Fibroblast of villous mesenchyme (primary cell): ENCODE measurements at regions not wholly inside any gene's neighbourhood (a gene's known extent, or its start where the extent isn't known, plus 50 kb on each side); places are given as distances from the start of the nearest gene placed in this dataset.

Source experiments
- DNase-seq: peaks from one replicate; pipeline ENCODE4 v3.0.0-alpha.2; 2010; ENCODE audit warnings: low read depth
- H3K4me3 ChIP-seq: 2 replicates; pipeline ENCODE4 v1.5.1; 2011; ENCODE audit warnings: low read depth, mild to moderate bottlenecking, low read length
- TF ChIP-seq, protein P1 (sequence below): IDR thresholded peaks from 2 replicates; pipeline ENCODE4 v1.5.1; 2012; ENCODE audit warnings: low read depth, mild to moderate bottlenecking, low read length; ENCODE audit not compliant: insufficient read depth

DNA sequence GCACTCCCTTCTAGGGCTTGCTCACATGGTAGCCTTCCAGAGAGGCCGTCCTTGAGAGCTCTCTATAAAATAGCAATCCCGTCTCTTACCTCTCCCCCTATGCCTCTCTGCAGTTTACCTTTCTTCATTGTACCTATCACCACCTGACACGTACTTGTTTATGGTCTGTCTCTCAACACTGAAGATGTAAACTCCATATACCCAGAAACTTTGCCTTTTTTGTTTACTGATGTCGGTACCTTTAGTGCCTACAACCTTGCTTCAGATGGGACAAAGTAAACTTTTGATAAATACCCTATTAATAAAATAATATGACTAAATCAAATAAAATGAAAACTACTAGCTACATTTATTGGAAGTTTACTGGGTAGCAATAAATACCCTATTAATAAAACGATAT lies 220.6 kb downstream of the GPAM start:
- no peak for DNase-seq

DNA sequence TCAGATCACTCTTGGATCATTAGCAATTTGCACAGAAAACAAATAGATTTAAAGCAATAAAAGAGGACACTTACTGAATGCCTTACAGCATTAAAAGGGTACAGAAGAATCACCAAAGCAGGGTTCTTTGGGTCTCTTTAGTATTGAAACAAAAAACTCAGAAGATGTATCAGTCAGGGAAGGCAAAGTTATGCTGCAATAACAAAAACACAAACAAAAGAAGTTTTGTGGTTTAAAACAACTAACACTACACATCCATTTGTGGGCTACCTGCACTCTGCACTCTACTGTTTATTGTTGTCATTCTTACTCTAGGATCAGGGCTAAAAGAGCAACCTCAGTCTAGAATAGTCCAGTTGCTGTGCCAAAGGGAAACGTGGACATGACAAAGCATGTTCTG lies 216.4 kb downstream of the GPAM start:
- no peak overlapping the region for H3K4me3 ChIP-seq
- TF ChIP-seq, protein P1, sequence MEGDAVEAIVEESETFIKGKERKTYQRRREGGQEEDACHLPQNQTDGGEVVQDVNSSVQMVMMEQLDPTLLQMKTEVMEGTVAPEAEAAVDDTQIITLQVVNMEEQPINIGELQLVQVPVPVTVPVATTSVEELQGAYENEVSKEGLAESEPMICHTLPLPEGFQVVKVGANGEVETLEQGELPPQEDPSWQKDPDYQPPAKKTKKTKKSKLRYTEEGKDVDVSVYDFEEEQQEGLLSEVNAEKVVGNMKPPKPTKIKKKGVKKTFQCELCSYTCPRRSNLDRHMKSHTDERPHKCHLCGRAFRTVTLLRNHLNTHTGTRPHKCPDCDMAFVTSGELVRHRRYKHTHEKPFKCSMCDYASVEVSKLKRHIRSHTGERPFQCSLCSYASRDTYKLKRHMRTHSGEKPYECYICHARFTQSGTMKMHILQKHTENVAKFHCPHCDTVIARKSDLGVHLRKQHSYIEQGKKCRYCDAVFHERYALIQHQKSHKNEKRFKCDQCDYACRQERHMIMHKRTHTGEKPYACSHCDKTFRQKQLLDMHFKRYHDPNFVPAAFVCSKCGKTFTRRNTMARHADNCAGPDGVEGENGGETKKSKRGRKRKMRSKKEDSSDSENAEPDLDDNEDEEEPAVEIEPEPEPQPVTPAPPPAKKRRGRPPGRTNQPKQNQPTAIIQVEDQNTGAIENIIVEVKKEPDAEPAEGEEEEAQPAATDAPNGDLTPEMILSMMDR: no peak
- no peak for DNase-seq

More for the DNA sequence above, 220.6 kb downstream of the GPAM start:
- no peak overlapping the region for H3K4me3 ChIP-seq
- TF ChIP-seq, protein P1: no peak

GRCh38 chr10:111967547-111967946 lies 216.0 kb downstream of the GPAM start:
- DNase-seq: no peak
- H3K4me3 ChIP-seq: no peak overlapping the region

GRCh38 chr10:111968647-111969046 lies 214.9 kb downstream of the GPAM start:
- TF ChIP-seq, protein P1: no peak
- no peak overlapping the region for H3K4me3 ChIP-seq
- no peak for DNase-seq

More at GRCh38 chr10:111967547-111967946, 216.0 kb downstream of the GPAM start:
- TF ChIP-seq, protein P1: no peak

GRCh38 chr10:111970111-111970510 lies 213.5 kb downstream of the GPAM start:
- DNase-seq: no peak
- TF ChIP-seq, protein P1: no peak
- no peak overlapping the region for H3K4me3 ChIP-seq

DNA sequence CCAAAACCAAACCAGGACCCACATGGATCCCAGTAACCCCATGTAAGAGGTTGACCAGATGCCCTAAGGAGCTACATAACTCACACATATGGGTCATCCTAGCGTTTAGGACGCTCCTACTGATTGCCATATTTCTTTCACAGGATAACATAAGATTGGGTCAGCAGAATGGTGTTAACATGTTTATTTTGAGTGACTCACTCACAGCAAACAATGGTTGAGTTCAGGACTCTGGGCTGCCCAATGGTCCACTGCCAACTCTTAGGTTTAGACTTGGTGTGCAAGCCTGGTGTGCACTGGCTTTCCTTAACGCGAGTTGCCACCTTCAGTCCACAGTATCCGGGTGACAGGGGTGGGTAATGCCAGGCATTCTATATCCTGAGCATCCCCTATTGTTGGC lies 211.5 kb downstream of the GPAM start:
- TF ChIP-seq, protein P1: no peak
- H3K4me3 ChIP-seq: no peak overlapping the region
- DNase-seq: no peak

DNA sequence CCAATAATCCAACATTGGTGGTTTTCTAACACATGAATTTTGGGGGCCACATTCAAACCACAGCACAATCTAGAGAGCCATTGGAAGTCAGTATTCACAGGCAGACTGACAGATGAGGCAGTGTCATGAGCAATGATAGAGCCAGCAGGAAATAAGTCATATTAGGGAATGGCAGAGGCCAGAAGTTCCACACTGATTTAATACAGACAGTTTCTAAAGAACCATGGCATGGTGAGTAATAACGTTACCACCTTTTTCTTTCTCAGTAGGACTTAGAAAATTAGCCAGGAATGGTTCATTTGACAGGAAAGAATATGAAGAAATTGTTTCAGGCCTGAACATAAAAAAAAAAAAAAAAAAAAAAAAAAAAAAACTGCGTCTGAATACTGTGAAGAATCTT lies 210.3 kb downstream of the GPAM start:
- no peak for DNase-seq
- TF ChIP-seq, protein P1: no peak
- H3K4me3 ChIP-seq: no peak overlapping the region
